ENCODE measurements at regions not wholly inside any gene's neighbourhood (a gene's known extent, or its start where the extent isn't known, plus 50 kb on each side); places are given as distances from the start of the nearest gene placed in this dataset.

GRCh38 chrX:33923262-33923661 is 208.9 kb downstream of the FAM47A start:
- TF ChIP-seq, protein P1, sequence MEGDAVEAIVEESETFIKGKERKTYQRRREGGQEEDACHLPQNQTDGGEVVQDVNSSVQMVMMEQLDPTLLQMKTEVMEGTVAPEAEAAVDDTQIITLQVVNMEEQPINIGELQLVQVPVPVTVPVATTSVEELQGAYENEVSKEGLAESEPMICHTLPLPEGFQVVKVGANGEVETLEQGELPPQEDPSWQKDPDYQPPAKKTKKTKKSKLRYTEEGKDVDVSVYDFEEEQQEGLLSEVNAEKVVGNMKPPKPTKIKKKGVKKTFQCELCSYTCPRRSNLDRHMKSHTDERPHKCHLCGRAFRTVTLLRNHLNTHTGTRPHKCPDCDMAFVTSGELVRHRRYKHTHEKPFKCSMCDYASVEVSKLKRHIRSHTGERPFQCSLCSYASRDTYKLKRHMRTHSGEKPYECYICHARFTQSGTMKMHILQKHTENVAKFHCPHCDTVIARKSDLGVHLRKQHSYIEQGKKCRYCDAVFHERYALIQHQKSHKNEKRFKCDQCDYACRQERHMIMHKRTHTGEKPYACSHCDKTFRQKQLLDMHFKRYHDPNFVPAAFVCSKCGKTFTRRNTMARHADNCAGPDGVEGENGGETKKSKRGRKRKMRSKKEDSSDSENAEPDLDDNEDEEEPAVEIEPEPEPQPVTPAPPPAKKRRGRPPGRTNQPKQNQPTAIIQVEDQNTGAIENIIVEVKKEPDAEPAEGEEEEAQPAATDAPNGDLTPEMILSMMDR (optimal IDR thresholded peaks at IDR 0.05 in 1 of 3, IDR thresholded peaks at IDR 0.05 in 1 of 3, conservative IDR thresholded peaks at IDR 0.05 in 1 of 3; ENCODE audit: extremely low read depth in 1 of 3, insufficient read depth in 2 of 3, low read length in 3 of 3), result no peak
- no peak for TF ChIP-seq EZH2 (IDR thresholded peaks at IDR 0.05; ENCODE audit: low read length)
